ENCODE measurements at regions not wholly inside any gene's neighbourhood (a gene's known extent, or its start where the extent isn't known, plus 50 kb on each side); places are given as distances from the start of the nearest gene placed in this dataset.

- ChIA-PET POLR2A (no interaction called here), CTCF (no interaction called here)
- no peak for DNase-seq (ENCODE audit: extremely low spot score)
- TF ChIP-seq BHLHE40 (IDR thresholded peaks at IDR 0.05; ENCODE audit: borderline replicate concordance) = no peak
- no peak for TF ChIP-seq FOXK2 (IDR thresholded peaks at IDR 0.05)
- TF ChIP-seq ELF4 (IDR thresholded peaks at IDR 0.05) = no peak
- no peak for TF ChIP-seq FOXM1 (IDR thresholded peaks at IDR 0.05; ENCODE audit: borderline replicate concordance)
- no peak for TF ChIP-seq NFRKB (IDR thresholded peaks at IDR 0.05)
- TF ChIP-seq L3MBTL2 (conservative IDR thresholded peaks at IDR 0.05) = no peak
- TF ChIP-seq PKNOX1 (IDR thresholded peaks at IDR 0.05) = no peak
- no peak for TF ChIP-seq CTBP1 (IDR thresholded peaks at IDR 0.05; ENCODE audit: borderline replicate concordance)
- no peak for TF ChIP-seq LEF1 (IDR thresholded peaks at IDR 0.05; ENCODE audit: borderline replicate concordance)
- TF ChIP-seq ARNT (IDR thresholded peaks at IDR 0.05) = no peak
- no peak for TF ChIP-seq SUZ12 (IDR thresholded peaks at IDR 0.05)
Observed at GRCh38 chr2:11030036-11030435, 118.3 kb downstream of the KCNF1 start.

GRCh38 chr2:11030909-11031308 is 119.2 kb downstream of the KCNF1 start:
- CTCF ChIA-PET = no interaction called here
- POLR2A ChIA-PET = no interaction called here
- no peak for TF ChIP-seq SUZ12 (IDR thresholded peaks at IDR 0.05)
- no peak for TF ChIP-seq BHLHE40 (IDR thresholded peaks at IDR 0.05; ENCODE audit: borderline replicate concordance)
- TF ChIP-seq HDGF (IDR thresholded peaks at IDR 0.05; ENCODE audit: borderline replicate concordance) = no peak
- no peak for DNase-seq (ENCODE audit: extremely low spot score)

- TF ChIP-seq PKNOX1 (IDR thresholded peaks at IDR 0.05) = no peak
- no peak for TF ChIP-seq FOXM1 (IDR thresholded peaks at IDR 0.05; ENCODE audit: borderline replicate concordance)
- no peak for TF ChIP-seq SUZ12 (IDR thresholded peaks at IDR 0.05)
- TF ChIP-seq HDGF (IDR thresholded peaks at IDR 0.05; ENCODE audit: borderline replicate concordance) = no peak
- TF ChIP-seq TARDBP (IDR thresholded peaks at IDR 0.05) = no peak
- no peak for TF ChIP-seq BHLHE40 (IDR thresholded peaks at IDR 0.05; ENCODE audit: borderline replicate concordance)
- TF ChIP-seq FOXK2 (IDR thresholded peaks at IDR 0.05) = no peak
- TF ChIP-seq ZNF384 (IDR thresholded peaks at IDR 0.05) = no peak
- TF ChIP-seq L3MBTL2 (conservative IDR thresholded peaks at IDR 0.05) = no peak
- no peak for TF ChIP-seq SP1 (IDR thresholded peaks at IDR 0.05)
- no peak for TF ChIP-seq LEF1 (IDR thresholded peaks at IDR 0.05; ENCODE audit: borderline replicate concordance)
- no peak for TF ChIP-seq ELF4 (IDR thresholded peaks at IDR 0.05)
- DNase-seq (ENCODE audit: extremely low spot score) = no peak
- CTCF ChIA-PET = no interaction called here
- POLR2A ChIA-PET = no interaction called here
Observed at GRCh38 chr2:11031876-11032275, 120.1 kb downstream of the KCNF1 start.

- TF ChIP-seq HDGF (IDR thresholded peaks at IDR 0.05; ENCODE audit: borderline replicate concordance) (no peak), ARNT (IDR thresholded peaks at IDR 0.05) (no peak), CTBP1 (IDR thresholded peaks at IDR 0.05; ENCODE audit: borderline replicate concordance) (no peak), L3MBTL2 (conservative IDR thresholded peaks at IDR 0.05) (no peak), ZNF384 (IDR thresholded peaks at IDR 0.05) (no peak), FOXM1 (IDR thresholded peaks at IDR 0.05; ENCODE audit: borderline replicate concordance) (no peak), BHLHE40 (IDR thresholded peaks at IDR 0.05; ENCODE audit: borderline replicate concordance) (no peak), NFRKB (IDR thresholded peaks at IDR 0.05) (no peak), TARDBP (IDR thresholded peaks at IDR 0.05) (no peak), FOXK2 (IDR thresholded peaks at IDR 0.05) (no peak), PKNOX1 (IDR thresholded peaks at IDR 0.05) (no peak), FOXA1 (IDR thresholded peaks at IDR 0.05) (no peak), ELF4 (IDR thresholded peaks at IDR 0.05) (no peak), SP1 (IDR thresholded peaks at IDR 0.05) (no peak), LEF1 (IDR thresholded peaks at IDR 0.05; ENCODE audit: borderline replicate concordance) (no peak), SUZ12 (IDR thresholded peaks at IDR 0.05) (no peak)
- ChIA-PET POLR2A (no interaction called here), CTCF (no interaction called here)
- DNase-seq (ENCODE audit: extremely low spot score) = no peak
Observed at GRCh38 chr2:11032396-11032795, 120.7 kb downstream of the KCNF1 start.

- no peak for DNase-seq (ENCODE audit: extremely low spot score)
- CTCF ChIA-PET = no interaction called here
- POLR2A ChIA-PET = no interaction called here
- no peak for TF ChIP-seq ARNT (IDR thresholded peaks at IDR 0.05)
- no peak for TF ChIP-seq TARDBP (IDR thresholded peaks at IDR 0.05)
- TF ChIP-seq ZNF384 (IDR thresholded peaks at IDR 0.05) = no peak
- no peak for TF ChIP-seq L3MBTL2 (conservative IDR thresholded peaks at IDR 0.05)
- TF ChIP-seq PKNOX1 (IDR thresholded peaks at IDR 0.05) = no peak
- TF ChIP-seq BHLHE40 (IDR thresholded peaks at IDR 0.05; ENCODE audit: borderline replicate concordance) = no peak
- no peak for TF ChIP-seq CTBP1 (IDR thresholded peaks at IDR 0.05; ENCODE audit: borderline replicate concordance)
- TF ChIP-seq SP1 (IDR thresholded peaks at IDR 0.05) = no peak
- TF ChIP-seq FOXK2 (IDR thresholded peaks at IDR 0.05) = no peak
- no peak for TF ChIP-seq SUZ12 (IDR thresholded peaks at IDR 0.05)
- TF ChIP-seq HDGF (IDR thresholded peaks at IDR 0.05; ENCODE audit: borderline replicate concordance) = no peak
- TF ChIP-seq FOXM1 (IDR thresholded peaks at IDR 0.05; ENCODE audit: borderline replicate concordance) = no peak
- TF ChIP-seq NFRKB (IDR thresholded peaks at IDR 0.05) = no peak
- no peak for TF ChIP-seq FOXA1 (IDR thresholded peaks at IDR 0.05)
- no peak for TF ChIP-seq ELF4 (IDR thresholded peaks at IDR 0.05)
- TF ChIP-seq LEF1 (IDR thresholded peaks at IDR 0.05; ENCODE audit: borderline replicate concordance) = no peak
Observed at GRCh38 chr2:11033114-11033513, 121.4 kb downstream of the KCNF1 start.

GRCh38 chr2:11038641-11039040 is 116.6 kb upstream of the SLC66A3 start:
- POLR2A ChIA-PET = no interaction called here
- no peak for TF ChIP-seq NFRKB (IDR thresholded peaks at IDR 0.05)
- no peak for TF ChIP-seq ZNF384 (IDR thresholded peaks at IDR 0.05)
- DNase-seq (ENCODE audit: extremely low spot score) = no peak
- CTCF ChIA-PET = no interaction called here

All from HEK293T (cell line).